OCI-LY1 (cell line): ENCODE measurements at regions not wholly inside any gene's neighbourhood (a gene's known extent, or its start where the extent isn't known, plus 50 kb on each side); places are given as distances from the start of the nearest gene placed in this dataset.

Experiments used
- H2AFZ ChIP-seq: fragments of 200-600 bp; sonication (generic), shearing (Covaris generic); 2 replicates; pipeline ENCODE4 v1.6.0; 2014; ENCODE audit warnings: antibody characterized with exemption, mild to moderate bottlenecking, low read length
- H3F3A ChIP-seq: fragments of 200-600 bp; sonication (generic), shearing (Covaris generic); 2 replicates; pipeline ENCODE4 v1.6.0; 2014; ENCODE audit warnings: mild to moderate bottlenecking, antibody characterized with exemption, low read length, moderate library complexity; ENCODE audit not compliant: insufficient read depth
- H3K27ac ChIP-seq: fragments of 200-600 bp; sonication (generic); 2 replicates; pipeline ENCODE4 v1.5.1; 2014; ENCODE audit warnings: low read length, mixed run types, mild to moderate bottlenecking, low read depth; ENCODE audit not compliant: poor library complexity, severe bottlenecking
- H3K27me3 ChIP-seq: fragments of 200-600 bp; sonication (generic); 2 replicates; pipeline ENCODE4 v1.6.0; 2014; ENCODE audit warnings: antibody characterized with exemption, mild to moderate bottlenecking, low read length, moderate library complexity; ENCODE audit not compliant: insufficient read depth
- H3K36me3 ChIP-seq: fragments of 200-600 bp; sonication (generic); 2 replicates; pipeline ENCODE4 v1.6.1; 2014; ENCODE audit warnings: mild to moderate bottlenecking, antibody characterized with exemption, low read length, moderate library complexity, mixed read lengths; ENCODE audit not compliant: insufficient read depth
- H3K4me1 ChIP-seq: fragments of 200-600 bp; sonication (generic); 2 replicates; pipeline ENCODE4 v1.5.1; 2014; ENCODE audit warnings: mild to moderate bottlenecking, low read length, moderate library complexity; ENCODE audit not compliant: insufficient read depth, severe bottlenecking
- H3K4me2 ChIP-seq: fragments of 200-600 bp; sonication (generic), shearing (Covaris generic); 2 replicates; pipeline ENCODE4 v1.6.1; 2014; ENCODE audit warnings: low read length
- H3K4me3 ChIP-seq: fragments of 200-600 bp; sonication (generic); 2 replicates; pipeline ENCODE4 v1.5.1; 2014; ENCODE audit warnings: low read length, low read depth, mild to moderate bottlenecking, mixed read lengths; ENCODE audit not compliant: poor library complexity, severe bottlenecking
- H3K79me2 ChIP-seq: fragments of 200-600 bp; shearing (Covaris generic); 2 replicates; pipeline ENCODE4 v1.6.1; 2016; ENCODE audit warnings: mixed run types, low read length, mixed read lengths; ENCODE audit not compliant: insufficient read depth
- H3K9ac ChIP-seq: fragments of 200-600 bp; sonication (generic), shearing (Covaris generic); 2 replicates; pipeline ENCODE4 v1.6.1; 2014; ENCODE audit warnings: mild to moderate bottlenecking, low read length, mixed read lengths
- H3K9me2 ChIP-seq: fragments of 200-600 bp; sonication (generic), shearing (Covaris generic); 2 replicates; pipeline ENCODE4 v1.6.1; 2014; ENCODE audit warnings: low read depth, mild to moderate bottlenecking, low read length, mixed read lengths
- H3K9me3 ChIP-seq: fragments of 200-600 bp; shearing (Covaris generic); 2 replicates; pipeline ENCODE4 v1.6.1; 2014; ENCODE audit warnings: low read length, mixed read lengths
- H4K20me1 ChIP-seq: fragments of 200-600 bp; sonication (generic), shearing (Covaris generic); 2 replicates; pipeline ENCODE4 v1.6.0; 2016; ENCODE audit warnings: mild to moderate bottlenecking, low read length; ENCODE audit not compliant: insufficient read depth
- CTCF ChIP-seq: fragments of 200-600 bp; sonication (generic), shearing (Covaris generic); IDR thresholded peaks from 2 replicates; pipeline ENCODE4 v1.5.1; 2017; ENCODE audit warnings: mild to moderate bottlenecking, antibody characterized with exemption, low read length, moderate library complexity, mixed read lengths
- EZH2 ChIP-seq: fragments of 200-600 bp; sonication (generic), shearing (Covaris generic); IDR thresholded peaks from 2 replicates; pipeline ENCODE4 v1.8.0; 2017; ENCODE audit warnings: borderline replicate concordance, mixed run types, mild to moderate bottlenecking, antibody characterized with exemption, low read length, moderate library complexity, mixed read lengths

DNA sequence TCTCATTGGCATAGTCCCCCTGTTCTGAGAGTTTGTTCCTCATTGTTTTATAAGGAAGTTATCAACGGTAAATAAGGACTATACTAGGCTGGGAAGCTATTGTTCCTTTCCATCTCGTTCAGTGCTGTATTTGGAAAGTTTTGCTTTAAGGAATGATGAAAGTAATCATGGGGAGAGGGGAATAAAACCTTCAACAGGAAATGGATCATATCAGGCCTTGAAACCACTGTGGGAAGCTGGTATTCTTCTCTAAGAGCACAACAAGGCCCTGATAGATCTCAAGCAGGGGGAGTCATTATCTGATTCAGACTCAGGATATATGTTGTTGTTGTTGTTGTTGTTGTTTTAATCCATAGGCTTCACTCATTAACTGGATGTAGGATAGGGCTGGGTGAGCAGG is 474.5 kb downstream of the ENC1 start:
- H3K79me2 ChIP-seq: no peaks in the 10 kb centered on the region
- H3F3A ChIP-seq: no peaks in the 10 kb centered on the region
- no peaks in the 10 kb centered on the region for H4K20me1 ChIP-seq
- H3K9me3 ChIP-seq: no peaks in the 10 kb centered on the region
- no peak overlapping the region for H3K4me2 ChIP-seq
- H3K9ac ChIP-seq: no peak overlapping the region
- H3K4me1 ChIP-seq: no peaks in the 10 kb centered on the region
- no peaks in the 10 kb centered on the region for H3K36me3 ChIP-seq
- no peak overlapping the region for H2AFZ ChIP-seq
- H3K9me2 ChIP-seq: no peaks in the 10 kb centered on the region
- no peak overlapping the region for H3K27ac ChIP-seq
- TF ChIP-seq EZH2: no peak
- TF ChIP-seq CTCF: no peak
- H3K27me3 ChIP-seq: peaks cover 3% of the 10 kb centered on the region; the same call in 1 of the 2 replicates
- H3K4me3 ChIP-seq: no peak overlapping the region

- no peak overlapping the region for H3K27ac ChIP-seq
- no peaks in the 10 kb centered on the region for H4K20me1 ChIP-seq
- peaks cover 3% of the 10 kb centered on the region; the same call in 1 of the 2 replicates for H3K27me3 ChIP-seq
- TF ChIP-seq EZH2 (no peak), CTCF (no peak)
- H3K9ac ChIP-seq: no peak overlapping the region
- no peak overlapping the region for H2AFZ ChIP-seq
- H3K4me2 ChIP-seq: no peak overlapping the region
- no peaks in the 10 kb centered on the region for H3K4me1 ChIP-seq
- no peaks in the 10 kb centered on the region for H3K36me3 ChIP-seq
- no peaks in the 10 kb centered on the region for H3F3A ChIP-seq
- no peaks in the 10 kb centered on the region for H3K79me2 ChIP-seq
- H3K4me3 ChIP-seq: no peak overlapping the region
- no peaks in the 10 kb centered on the region for H3K9me3 ChIP-seq
- H3K9me2 ChIP-seq: no peaks in the 10 kb centered on the region
These were observed 475.7 kb downstream of the ENC1 start for GRCh38 chr5:74164725-74165235.

DNA sequence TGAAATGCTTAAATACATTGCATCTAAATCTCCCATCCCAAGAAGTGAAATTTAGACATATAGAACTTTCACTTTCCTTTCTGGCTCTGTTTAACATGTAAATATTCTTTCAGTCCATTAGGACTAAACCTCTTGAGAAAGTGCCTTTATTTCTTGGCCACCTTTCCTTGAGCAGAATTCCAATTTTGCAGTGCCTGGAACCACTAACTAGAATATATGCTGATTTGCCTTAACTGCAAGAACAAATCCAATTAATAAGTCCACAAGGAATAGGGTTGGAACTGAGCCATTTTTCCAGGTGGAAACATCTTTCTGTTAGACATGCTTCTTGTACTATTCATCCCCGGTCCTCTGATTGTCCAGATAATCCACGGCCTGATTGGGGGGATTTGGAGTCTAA is 478.0 kb downstream of the ENC1 start:
- Histone ChIP-seq H3K9me3 (no peaks in the 10 kb centered on the region), H4K20me1 (no peaks in the 10 kb centered on the region), H3K4me3 (no peak overlapping the region), H3K9ac (no peak overlapping the region), H3F3A (no peaks in the 10 kb centered on the region), H3K36me3 (no peaks in the 10 kb centered on the region), H2AFZ (no peak overlapping the region), H3K4me2 (no peak overlapping the region), H3K79me2 (no peaks in the 10 kb centered on the region), H3K27ac (no peak overlapping the region), H3K9me2 (no peaks in the 10 kb centered on the region), H3K27me3 (peaks cover 3% of the 10 kb centered on the region; the same call in 1 of the 2 replicates), H3K4me1 (no peaks in the 10 kb centered on the region)
- TF ChIP-seq CTCF (no peak), EZH2 (no peak)
